GM19328 (cell line): ENCODE measurements at regions not wholly inside any gene's neighbourhood (a gene's known extent, or its start where the extent isn't known, plus 50 kb on each side); places are given as distances from the start of the nearest gene placed in this dataset.

Experiments
- ATAC-seq: cut with Tn5 transposase; IDR thresholded peaks from one replicate; pipeline ENCODE4 v1.9.1; 2021; ENCODE audit warnings: mild to moderate bottlenecking, moderate library complexity; ENCODE audit not compliant: unreplicated experiment

DNA sequence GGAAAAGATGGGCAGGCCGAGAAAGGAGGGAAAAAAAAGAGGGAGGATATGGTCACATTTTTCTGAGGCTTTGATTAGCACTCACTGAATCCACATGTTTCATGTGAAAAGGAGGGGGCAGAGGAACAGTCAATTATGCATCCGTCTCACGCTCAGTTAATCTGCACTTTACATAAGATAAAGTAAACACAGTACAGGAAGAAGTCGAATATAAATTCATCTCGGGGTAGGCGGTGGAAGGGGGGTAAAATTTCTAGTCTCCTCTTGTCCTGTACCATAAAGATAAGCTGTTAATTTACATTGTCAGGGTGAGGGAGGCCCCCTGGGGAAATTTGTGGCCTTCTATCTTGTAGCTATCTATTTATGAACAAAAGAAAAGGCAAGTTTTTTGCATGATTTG is 73.1 kb upstream of the CES5A start:
- ATAC-seq, result no peak

DNA sequence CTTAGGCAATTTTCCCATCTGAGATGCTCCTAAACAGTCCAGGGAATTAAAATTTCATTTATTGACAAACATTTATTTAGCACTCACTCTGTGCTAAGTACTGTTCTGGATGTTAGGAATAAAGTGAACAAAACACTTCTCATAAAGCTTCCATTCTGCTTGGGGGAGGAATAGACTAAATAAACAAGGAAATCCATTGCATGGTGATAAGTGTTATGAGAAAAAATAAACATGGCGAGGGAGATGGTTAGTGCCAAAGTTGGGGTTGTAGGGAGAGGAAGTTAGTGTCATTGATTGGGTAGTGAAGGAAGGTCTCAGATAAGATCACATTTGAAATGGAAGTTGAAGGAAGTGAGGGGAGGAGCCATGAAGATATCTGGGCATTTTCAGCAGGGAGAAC is 72.2 kb upstream of the CES5A start:
- no peak for ATAC-seq

DNA sequence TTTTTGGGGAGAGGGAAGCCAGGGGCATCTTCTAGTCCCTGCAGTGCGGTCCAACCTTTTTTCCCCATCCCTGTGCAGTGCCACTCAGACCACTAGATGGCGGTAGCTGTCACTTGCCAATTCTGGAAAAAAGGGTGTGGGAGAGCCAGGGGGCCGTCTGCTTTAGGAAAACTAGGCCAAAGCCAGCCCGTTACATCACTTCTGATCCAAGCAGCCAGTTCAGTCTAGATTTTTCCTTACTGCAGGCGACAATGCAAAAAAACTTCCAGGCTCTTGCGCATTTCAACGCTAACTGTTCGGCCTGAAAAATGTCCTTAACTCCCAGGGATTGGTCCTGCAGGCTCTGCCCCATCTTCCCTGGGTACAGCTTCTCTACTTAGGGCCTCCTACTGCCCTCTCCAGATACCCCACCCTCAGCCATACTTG is 69.2 kb upstream of the CES5A start:
- no peak for ATAC-seq

DNA sequence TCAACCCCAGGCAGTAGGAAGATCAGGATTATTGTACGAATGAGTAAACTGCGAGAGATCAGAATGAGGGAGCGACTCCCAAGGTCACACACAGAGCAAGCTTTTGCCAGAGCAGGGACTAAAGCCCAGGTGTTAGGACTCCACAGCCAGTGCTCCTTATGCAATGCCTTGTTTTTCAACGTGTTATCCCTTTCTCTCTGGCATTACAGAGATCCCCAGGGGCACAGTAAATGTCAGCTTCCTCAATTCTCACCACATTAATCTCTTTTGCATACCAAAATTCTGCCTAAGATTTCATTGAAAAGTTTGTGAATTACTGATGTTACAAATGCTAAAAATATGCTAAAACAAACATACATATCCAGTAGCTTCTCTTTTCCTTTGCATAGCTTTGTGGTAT is 68.1 kb upstream of the CES5A start:
- ATAC-seq, result no peak

DNA sequence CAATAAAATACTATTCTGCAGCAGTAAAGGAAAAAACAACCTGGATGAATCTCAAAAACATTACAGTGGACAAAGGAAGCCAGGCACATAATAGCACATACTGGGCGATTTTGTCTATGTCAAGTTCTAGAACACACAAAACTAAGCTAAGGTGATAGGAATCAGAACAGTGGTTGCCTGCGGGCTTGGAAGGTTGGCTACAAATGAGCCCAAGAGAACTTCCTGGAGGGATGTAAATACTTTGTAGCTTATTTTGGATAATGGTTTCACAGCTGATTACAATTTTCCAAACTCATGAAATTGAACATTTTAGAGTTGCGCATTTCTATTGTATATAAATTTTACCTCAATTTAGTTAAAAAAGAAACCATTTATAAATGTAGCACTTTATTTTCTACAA is 67.6 kb upstream of the CES5A start:
- no peak for ATAC-seq

DNA sequence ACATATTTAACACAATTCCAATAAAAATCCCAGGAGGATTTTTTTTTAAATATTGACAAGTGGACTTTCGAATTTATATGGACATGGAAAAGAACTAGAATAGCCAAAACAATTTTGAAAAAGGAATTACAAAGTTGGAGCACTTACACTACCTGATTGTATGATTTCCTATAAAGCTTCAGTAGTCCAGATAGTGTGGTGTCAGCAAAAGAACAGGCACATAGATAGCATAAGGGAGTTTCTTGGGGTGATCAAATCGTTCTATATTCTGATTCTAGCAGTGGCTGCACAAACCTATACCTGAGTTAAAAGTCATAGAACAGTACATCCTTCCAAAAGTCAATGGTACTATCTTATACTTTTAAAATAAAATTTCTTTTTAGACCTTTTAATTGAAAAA is 66.4 kb upstream of the CES5A start:
- no peak for ATAC-seq

DNA sequence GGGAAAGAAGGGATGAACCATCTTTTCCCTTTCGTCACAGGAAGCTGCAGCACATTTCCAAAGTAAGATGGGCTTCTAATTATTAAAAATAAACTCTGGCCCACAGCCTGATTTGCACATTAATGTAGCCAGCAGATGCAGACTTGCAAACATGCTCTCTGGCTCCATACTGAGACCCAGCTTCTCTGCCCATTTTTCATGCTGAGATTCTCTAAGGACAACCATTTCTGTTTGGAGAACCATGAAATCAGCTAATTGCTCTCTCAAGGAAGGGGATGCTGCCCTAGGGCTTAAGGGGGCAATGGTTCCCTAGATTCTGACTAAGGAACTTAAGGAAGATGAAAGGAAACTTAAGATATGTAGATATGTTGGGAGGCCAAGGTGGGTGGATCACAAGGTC is 63.0 kb upstream of the CES5A start:
- ATAC-seq, result no peak

DNA sequence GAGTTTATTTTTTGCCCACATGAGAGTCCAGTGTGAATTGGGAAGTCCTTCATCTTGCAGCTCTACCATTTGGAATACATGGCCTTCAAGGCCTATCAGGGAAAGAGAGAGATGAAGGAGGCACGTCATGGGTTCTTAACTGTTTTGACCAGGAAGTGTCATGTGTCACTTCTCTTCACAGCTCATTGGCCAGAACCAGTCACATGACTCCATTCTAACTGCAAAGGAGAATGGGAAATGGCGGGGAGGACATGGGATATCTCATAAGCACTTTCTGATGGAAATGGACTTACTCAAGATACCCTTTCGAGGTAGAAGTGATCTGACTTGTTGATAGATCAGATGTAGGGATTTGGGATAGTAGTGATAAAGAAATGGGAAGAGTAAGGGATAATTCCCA is 57.9 kb upstream of the CES5A start:
- ATAC-seq, result no peak

DNA sequence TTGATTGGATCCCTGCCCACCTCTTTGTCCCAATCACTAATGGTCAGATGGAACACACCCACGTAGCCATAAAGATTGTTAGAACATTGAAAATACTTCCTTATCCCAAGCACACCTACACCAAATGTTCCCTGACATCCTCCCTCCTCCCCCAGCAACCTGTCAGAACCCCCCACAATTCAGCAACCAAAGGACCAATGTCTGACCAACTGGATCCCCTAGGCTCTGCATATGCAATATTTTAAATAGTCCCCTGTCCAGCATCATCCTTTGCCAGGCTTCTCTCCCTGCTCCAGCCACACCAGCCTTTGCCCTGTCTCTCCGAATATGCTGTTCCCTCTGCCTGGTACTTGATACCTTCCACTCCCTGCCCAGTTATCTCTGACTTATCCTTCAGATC is 54.9 kb upstream of the CES5A start:
- ATAC-seq, result no peak

DNA sequence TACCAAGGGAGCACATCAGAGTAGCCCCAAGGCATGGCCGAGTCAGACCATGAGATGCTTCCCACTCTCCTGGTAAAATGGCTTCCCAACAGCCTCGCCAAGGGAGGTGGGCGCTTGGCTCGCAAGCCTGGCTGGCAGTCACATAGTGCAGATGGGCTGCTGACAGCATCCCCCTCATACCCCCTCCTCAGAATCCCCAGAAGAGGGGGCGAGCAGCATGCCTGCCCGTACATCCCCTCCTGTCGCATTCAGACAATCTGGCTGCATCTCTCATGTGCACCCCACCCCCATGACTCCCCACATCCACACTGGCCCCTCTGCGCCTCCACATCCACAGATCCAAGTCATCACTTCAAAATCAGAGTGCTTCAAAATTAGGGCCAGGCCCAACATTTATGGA is 54.0 kb upstream of the CES5A start:
- no peak for ATAC-seq

DNA sequence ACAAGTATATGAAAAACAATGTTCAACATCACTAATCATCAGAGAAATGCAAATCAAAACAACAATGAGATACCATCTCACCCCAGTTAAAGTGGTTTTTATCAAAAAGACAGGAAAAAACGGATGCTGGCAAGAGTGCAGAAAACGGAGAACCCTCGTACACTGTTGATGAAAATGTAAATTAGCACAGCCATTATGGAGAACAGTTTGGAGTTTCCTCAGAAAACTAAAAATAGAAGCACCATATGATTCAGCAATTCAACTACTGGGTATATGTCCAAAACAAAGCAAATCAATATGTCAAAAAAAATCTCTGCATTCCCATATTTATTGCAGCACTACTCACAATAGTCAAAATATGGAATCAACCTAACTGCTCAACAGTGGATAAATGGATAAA is 50.1 kb upstream of the CES5A start:
- no peak for ATAC-seq
